ENCODE measurements at regions not wholly inside any gene's neighbourhood (a gene's known extent, or its start where the extent isn't known, plus 50 kb on each side); places are given as distances from the start of the nearest gene placed in this dataset.
"Not testable (repeated sequence)": the region's sequence is repeated elsewhere in the genome, so short reads cannot be mapped to it uniquely, and the experiment has no call there.

DNA sequence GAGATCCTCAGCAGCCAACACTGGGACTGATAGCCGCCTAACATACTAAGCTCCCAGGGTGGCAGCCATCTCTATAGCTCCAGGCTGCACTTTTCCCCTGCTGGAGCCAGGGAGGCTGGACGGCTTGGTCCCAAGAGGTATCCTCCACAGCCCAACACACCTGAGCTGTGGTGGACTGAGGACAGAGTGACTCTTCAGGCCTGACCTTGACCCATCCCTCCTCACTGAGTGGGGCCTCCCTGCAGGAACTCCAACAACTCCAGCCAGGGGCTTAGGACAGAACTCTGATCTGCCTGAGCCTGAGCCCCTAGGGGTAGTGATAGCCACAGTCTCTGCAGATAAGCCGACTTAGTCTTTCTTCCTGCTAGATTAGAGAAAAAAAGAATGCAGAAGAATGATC lies 958.1 kb upstream of the PRR20A start:
- DNase-seq (ENCODE audit: low read depth): no peak
- TF ChIP-seq, protein P1, sequence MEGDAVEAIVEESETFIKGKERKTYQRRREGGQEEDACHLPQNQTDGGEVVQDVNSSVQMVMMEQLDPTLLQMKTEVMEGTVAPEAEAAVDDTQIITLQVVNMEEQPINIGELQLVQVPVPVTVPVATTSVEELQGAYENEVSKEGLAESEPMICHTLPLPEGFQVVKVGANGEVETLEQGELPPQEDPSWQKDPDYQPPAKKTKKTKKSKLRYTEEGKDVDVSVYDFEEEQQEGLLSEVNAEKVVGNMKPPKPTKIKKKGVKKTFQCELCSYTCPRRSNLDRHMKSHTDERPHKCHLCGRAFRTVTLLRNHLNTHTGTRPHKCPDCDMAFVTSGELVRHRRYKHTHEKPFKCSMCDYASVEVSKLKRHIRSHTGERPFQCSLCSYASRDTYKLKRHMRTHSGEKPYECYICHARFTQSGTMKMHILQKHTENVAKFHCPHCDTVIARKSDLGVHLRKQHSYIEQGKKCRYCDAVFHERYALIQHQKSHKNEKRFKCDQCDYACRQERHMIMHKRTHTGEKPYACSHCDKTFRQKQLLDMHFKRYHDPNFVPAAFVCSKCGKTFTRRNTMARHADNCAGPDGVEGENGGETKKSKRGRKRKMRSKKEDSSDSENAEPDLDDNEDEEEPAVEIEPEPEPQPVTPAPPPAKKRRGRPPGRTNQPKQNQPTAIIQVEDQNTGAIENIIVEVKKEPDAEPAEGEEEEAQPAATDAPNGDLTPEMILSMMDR (conservative IDR thresholded peaks at IDR 0.05; ENCODE audit: low read depth, low read length): no peak
- no peak overlapping the region for H3K4me3 ChIP-seq (ENCODE audit: low read depth, low read length)

DNA sequence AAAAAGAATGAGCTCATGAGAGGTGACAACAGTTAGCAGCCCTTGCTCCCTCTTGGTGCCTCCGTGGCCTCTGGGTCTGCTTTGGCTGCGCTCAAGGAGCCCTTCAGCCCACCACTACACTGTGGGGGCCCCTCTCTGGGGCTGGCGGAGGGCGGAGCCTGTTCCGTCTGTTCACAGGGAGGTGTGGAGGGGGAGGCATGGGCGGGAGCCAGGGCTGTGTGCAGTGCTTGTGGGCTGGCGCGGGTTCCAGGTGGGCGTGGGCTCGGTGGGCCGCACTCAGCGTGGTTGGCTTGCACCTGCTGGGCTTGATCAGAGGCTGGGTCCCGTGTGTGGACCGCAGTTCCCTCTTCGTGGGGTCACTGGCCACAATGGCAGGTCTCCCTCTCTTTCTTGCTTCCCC lies 953.4 kb upstream of the PRR20A start:
- H3K4me3 ChIP-seq (ENCODE audit: low read depth, low read length): no peak overlapping the region
- TF ChIP-seq, protein P1 (conservative IDR thresholded peaks at IDR 0.05; ENCODE audit: low read depth, low read length): no peak
- no peak for DNase-seq (ENCODE audit: low read depth)

DNA sequence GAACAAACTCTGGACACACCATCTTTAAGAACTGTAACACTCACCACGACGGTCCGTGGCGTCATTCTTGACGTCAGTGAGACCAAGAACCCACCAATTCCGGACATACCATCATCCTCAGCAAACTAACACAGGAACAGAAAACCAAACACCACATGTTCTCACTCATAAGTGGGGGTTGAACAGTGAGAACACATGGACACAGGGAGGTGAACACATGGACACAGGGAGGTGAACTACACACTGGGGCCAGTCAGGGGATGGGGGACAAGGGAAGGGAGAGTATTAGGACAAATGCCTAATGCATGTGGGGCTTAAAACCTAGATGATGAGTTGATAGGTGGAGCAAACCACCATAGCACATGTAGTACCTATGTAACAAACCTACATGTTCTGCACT lies 952.1 kb upstream of the PRR20A start:
- not testable (repeated sequence) for DNase-seq (ENCODE audit: low read depth); H3K4me3 ChIP-seq (ENCODE audit: low read depth, low read length)

DNA sequence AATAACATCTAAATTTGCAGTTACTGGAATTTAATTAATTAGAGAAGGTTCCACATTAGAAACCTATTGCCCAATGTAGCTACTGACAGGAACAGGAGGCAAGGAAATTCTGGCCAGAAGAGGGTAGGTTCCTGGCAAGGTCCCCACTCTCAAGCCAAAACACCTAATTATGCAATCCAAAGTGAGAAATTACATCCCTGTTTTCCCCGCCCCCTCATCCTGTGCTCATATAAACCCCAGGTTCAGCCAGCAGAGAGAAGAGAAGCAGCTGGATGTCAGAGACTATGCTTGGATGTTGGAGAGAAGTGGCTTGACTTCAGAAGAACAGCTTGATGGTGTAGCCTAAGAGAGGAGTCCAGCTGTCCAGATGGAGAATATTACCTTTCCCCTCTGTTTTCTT lies 951.3 kb upstream of the PRR20A start:
- TF ChIP-seq, protein P1 (conservative IDR thresholded peaks at IDR 0.05; ENCODE audit: low read depth, low read length): no peak
- no peak for DNase-seq (ENCODE audit: low read depth)
- no peak overlapping the region for H3K4me3 ChIP-seq (ENCODE audit: low read depth, low read length)

DNA sequence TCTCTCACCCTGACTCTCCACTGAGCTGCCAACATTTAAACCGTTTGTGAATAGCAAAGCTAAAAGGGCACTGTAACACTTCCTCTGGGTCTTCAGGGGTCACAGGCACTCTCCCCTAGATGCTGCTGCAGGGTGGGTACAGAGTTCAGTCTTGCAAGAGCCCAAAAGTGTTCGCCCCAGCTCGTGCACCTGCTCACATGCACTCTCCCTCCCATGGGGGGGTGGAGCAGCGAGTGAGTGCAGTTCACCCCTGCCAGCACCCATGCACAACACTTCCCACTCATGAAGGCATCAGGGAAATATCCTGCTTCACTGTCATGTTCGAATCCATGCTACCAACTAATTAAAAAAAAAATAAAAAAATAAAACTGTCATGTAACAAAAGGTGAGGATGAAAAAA lies 950.7 kb upstream of the PRR20A start:
- TF ChIP-seq, protein P1 (conservative IDR thresholded peaks at IDR 0.05; ENCODE audit: low read depth, low read length): no peak
- no peak for DNase-seq (ENCODE audit: low read depth)
- no peak overlapping the region for H3K4me3 ChIP-seq (ENCODE audit: low read depth, low read length)

- DNase-seq (ENCODE audit: low read depth): no peak
- TF ChIP-seq, protein P1 (conservative IDR thresholded peaks at IDR 0.05; ENCODE audit: low read depth, low read length): no peak
- H3K4me3 ChIP-seq (ENCODE audit: low read depth, low read length): no peak overlapping the region
Observed at GRCh38 chr13:56198350-56198749, 942.4 kb upstream of the PRR20A start.

- H3K4me3 ChIP-seq (ENCODE audit: low read depth, low read length): no peak overlapping the region
- TF ChIP-seq, protein P1 (conservative IDR thresholded peaks at IDR 0.05; ENCODE audit: low read depth, low read length): no peak
- DNase-seq (ENCODE audit: low read depth): no peak
Observed at GRCh38 chr13:56201834-56202233, 938.9 kb upstream of the PRR20A start.

GRCh38 chr13:56216221-56216620 lies 924.5 kb upstream of the PRR20A start:
- TF ChIP-seq, protein P1 (conservative IDR thresholded peaks at IDR 0.05; ENCODE audit: low read depth, low read length): no peak
- no peak overlapping the region for H3K4me3 ChIP-seq (ENCODE audit: low read depth, low read length)

More at GRCh38 chr13:56216221-56216620, 924.5 kb upstream of the PRR20A start:
- DNase-seq (ENCODE audit: low read depth): no peak

Measured in epithelial cell of proximal tubule (primary cell).